ENCODE measurements at regions not wholly inside any gene's neighbourhood (a gene's known extent, or its start where the extent isn't known, plus 50 kb on each side); places are given as distances from the start of the nearest gene placed in this dataset.

DNA sequence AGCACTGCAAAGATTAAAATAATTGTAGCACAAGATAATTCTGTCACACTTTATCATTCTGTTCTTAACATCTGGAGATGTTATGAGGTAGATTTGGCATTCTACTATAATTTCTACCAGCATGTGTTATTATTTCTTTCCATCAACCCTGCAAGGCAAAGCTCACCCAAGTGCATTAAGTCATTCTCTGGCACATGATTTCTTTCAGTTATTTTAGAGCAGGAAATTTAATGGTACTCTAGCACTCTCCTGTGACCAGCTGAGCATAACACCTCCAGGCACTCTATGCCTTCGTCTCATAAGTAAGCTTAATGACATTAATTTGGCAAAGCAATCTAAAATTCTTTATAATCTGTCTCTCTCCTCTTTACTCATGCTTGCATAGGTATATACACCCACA, 300.2 kb upstream of the GPR149 start:
- TF ChIP-seq TAF1 (IDR thresholded peaks at IDR 0.05; ENCODE audit: low read depth, low read length) (no peak), POLR2AphosphoS5 (IDR thresholded peaks at IDR 0.05; ENCODE audit: low read depth, low read length) (no peak), POLR2A (IDR thresholded peaks at IDR 0.05; ENCODE audit: low read depth, low read length) (no peak), POU2F2 (IDR thresholded peaks at IDR 0.05; ENCODE audit: low read depth, low read length) (no peak), SPI1 (IDR thresholded peaks at IDR 0.05; ENCODE audit: low read depth, low read length) (no peak), PAX5 (IDR thresholded peaks at IDR 0.05; ENCODE audit: insufficient read depth, low read length, severe bottlenecking) (no peak)
